CD4-positive, alpha-beta T cell treated with Interleukin-10 for 1 hour (primary cell): ENCODE measurements at regions not wholly inside any gene's neighbourhood (a gene's known extent, or its start where the extent isn't known, plus 50 kb on each side); places are given as distances from the start of the nearest gene placed in this dataset.
"Not testable (repeated sequence)": the region's sequence is repeated elsewhere in the genome, so short reads cannot be mapped to it uniquely, and the experiment has no call there.

Source experiments
- DNase-seq: peaks from one replicate; pipeline ENCODE4 v3.0.0-alpha.2; 2020

DNA sequence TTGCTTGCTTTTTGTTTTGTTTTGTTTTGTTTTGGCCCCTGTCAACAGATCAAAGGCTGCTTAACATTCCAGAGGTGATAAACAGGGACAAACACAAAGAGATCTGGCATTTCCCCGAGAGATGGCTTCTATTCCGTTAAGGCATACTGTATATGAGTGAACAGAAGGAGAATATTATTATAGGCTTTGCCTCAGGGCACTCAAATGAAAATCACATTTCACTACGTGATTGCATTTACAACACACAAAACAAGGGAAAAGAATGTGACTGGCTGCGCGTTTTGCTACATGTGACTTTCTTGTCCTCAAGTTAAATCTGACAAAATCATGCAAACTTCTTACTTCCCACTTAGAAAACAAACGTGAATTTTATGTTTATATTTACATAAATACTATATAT is 1037.9 kb upstream of the DDX18 start:
- no peak for DNase-seq

GRCh38 chr2:116787848-116788247 is 1026.6 kb upstream of the DDX18 start:
- no peak for DNase-seq

- DNase-seq: no peak
Observed at GRCh38 chr2:116802671-116803070, 1011.8 kb upstream of the DDX18 start.

DNA sequence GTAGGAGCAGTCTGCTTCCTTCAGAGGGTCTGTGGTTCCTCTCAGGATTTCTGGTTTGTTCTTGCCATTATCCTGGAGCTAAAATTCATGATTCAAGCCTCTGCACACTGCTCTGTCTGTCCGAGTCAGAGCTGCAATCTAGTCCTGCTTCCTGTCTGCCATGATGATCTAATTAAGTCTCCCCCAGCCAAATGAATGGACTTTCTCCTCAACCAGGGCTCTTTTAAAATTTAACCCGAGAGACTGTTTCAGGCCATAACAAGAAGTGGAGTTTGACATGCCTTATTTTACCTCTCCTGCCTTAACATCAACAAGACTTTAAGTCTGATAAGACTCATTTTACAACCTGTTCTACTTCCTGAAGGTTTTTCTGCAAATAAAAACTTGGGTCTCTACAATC is 1009.6 kb upstream of the DDX18 start:
- DNase-seq: no peak

DNA sequence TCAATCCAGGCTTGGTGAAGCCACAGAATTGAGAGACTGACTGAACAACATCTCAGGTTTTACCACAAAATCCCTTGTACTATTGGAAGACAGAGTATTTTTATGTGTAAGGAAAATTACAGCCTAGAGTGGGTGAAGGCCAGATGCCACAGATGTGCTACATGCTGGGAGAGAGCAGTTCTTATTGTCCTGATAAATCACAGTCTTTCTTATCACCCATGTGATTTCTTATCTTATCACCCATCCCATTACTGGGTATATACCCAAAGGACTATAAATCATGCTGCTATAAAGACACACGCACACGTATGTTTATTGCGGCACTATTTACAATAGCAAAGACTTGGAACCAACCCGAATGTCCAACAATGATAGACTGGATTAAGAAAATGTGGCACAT is 1008.0 kb upstream of the DDX18 start:
- not testable (repeated sequence) for DNase-seq

GRCh38 chr2:116809109-116809508 is 1005.4 kb upstream of the DDX18 start:
- DNase-seq: no peak

DNA sequence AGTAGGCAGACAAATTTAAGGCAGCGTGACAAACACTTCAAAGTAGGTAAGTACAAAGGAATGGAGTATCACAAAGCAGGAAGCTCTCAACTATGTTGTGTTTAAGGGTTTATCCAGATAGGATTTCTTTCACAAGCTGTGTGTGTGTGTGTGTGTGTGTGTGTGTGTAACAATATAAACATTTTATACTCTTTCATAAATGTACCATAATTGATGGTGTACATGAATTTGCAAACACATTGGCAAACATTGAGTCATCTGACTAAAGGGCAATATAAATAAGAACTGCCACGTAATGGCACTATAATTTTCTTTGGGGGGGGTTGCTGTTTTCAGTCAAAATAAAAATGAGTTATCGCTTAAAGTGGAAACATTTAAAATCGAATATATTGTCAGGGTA is 1004.4 kb upstream of the DDX18 start:
- DNase-seq: no peak

GRCh38 chr2:116810645-116811044 is 1003.8 kb upstream of the DDX18 start:
- no peak for DNase-seq

GRCh38 chr2:116819355-116819754 is 995.1 kb upstream of the DDX18 start:
- no peak for DNase-seq

- no peak for DNase-seq
Observed at GRCh38 chr2:116820986-116821385, 993.5 kb upstream of the DDX18 start.

GRCh38 chr2:116829543-116829942 is 984.9 kb upstream of the DDX18 start:
- DNase-seq: not testable (repeated sequence)

- no peak for DNase-seq
Observed at GRCh38 chr2:116832148-116832547, 982.3 kb upstream of the DDX18 start.

GRCh38 chr2:116833052-116833451 is 981.4 kb upstream of the DDX18 start:
- no peak for DNase-seq

DNA sequence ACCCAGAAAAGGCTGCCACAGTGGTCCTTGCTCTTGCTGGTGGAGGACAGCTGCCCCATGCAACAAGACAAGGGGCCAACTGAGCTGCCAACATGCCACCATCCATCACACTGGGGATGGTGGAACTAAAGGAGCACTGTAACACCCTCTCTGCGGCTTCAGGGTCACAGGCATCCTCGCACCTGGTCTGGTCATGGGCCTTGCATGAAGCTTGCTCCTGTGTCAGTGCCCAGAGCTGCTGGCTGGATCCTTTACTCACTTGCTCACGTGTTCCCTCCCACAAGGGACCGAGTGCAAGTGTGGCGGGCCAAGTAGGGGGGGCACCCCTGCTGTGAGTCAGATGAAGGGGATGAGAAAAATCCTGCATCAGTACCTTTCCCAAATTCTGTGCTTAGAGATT is 972.3 kb upstream of the DDX18 start:
- DNase-seq: no peak

- DNase-seq: no peak
Observed at GRCh38 chr2:116859708-116860107, 954.8 kb upstream of the DDX18 start.

- DNase-seq: no peak
Observed at GRCh38 chr2:116874021-116874420, 940.5 kb upstream of the DDX18 start.

- no peak for DNase-seq
Observed at GRCh38 chr2:116877274-116877673, 937.2 kb upstream of the DDX18 start.

DNA sequence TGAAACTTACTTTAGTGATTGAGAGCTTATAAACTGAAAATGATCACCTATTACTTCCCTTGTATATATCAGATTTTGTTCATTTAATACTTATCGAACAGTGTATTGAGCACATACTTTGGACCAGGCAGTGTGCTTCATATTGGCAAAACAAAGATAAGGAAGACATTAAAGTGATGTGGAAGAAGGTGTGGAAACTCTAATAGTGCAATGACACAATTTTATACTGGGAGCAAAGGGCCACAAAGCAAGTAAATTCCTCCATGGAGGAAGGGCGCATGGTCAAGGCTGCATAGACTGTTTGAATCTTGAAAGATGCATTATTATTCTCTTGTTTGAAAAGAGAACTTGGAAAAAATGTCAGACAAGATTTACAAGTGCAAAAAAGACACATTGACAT is 936.5 kb upstream of the DDX18 start:
- DNase-seq: no peak

DNA sequence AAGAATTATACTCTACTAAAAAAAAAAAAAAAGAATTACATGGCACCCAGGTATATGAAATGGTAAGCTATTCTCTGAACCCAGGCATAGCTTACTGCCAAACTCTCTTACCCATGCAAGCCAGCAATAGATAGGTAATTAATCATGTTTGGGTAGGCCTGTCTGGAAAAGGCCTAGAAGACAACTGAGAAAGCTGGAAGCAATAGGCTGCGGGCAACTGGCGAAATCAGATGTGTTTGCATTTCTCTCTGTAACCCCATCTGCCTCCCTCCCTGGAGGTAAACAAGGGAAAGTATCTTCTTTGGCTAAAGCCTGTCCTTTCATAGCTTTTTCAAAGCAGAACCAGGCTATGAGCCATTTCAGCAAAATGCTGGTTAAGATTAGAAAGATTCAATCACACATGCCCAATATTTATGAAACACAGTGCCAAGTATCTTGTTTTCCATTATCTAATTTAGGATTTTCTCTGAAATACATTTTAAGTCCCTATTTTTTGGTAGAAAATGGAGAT is 934.8 kb upstream of the DDX18 start:
- DNase-seq: no peak

GRCh38 chr2:116891191-116891590 is 923.3 kb upstream of the DDX18 start:
- DNase-seq: no peak

DNA sequence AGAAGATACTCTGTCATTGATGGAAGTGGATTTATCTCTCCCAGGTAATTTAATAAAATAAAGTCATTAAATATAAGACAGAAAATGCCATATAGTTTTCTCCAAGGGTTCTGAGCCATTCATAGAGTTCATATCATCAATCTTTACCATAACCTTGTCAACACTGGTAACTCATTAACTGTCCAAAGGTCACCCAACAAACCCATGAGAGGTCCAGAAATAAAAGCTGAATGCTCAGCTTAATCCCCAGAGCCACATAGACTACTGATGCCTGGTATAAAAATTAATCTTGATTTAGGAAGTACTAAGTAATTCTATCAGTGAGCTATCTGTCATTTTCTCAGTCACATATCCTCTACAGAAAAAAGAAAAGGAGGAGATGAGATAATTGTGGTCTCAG is 903.0 kb upstream of the DDX18 start:
- no peak for DNase-seq

DNA sequence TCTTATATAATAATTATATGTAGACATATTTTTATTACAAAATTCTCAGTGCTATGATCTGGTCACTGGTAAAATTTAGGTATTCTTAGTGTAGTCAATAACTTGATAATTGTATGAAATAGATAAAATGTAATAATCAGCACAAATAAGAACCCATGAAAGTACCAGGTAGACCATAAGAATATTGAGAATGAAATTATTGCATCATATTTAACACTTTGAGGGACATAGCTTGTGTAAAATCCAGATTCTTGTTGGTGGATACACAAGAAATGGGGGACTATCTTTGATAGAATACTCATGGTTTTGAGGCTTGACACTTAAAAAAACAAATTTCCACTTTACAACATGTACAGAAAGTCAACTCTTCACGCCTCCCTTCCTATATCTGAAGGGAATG is 898.8 kb upstream of the DDX18 start:
- DNase-seq: no peak

DNA sequence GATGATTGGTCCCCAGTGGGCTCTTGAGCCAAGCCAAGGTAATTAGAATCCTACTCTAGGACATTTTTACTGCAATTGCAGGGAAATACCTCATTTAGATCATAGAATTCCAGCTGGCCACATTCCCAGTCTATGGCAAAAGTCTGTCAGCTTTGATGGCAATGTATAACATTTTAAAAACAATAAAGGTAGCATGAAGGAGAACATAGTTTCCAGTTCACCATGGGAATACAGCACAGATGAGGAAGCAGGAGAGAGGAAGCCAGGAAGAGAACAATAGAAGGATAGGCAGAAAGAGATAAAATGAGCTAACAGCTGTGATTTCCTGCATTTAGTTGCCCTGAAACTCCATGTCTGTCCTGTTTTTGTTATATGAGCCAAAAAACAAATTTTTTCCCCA is 897.3 kb upstream of the DDX18 start:
- no peak for DNase-seq

- no peak for DNase-seq
Observed at GRCh38 chr2:116918574-116918973, 895.9 kb upstream of the DDX18 start.

- no peak for DNase-seq
Observed at GRCh38 chr2:116922414-116922813, 892.1 kb upstream of the DDX18 start.

- no peak for DNase-seq
Observed at GRCh38 chr2:116924509-116924908, 890.0 kb upstream of the DDX18 start.
